GM21526 (cell line): ENCODE measurements at regions not wholly inside any gene's neighbourhood (a gene's known extent, or its start where the extent isn't known, plus 50 kb on each side); places are given as distances from the start of the nearest gene placed in this dataset.

ENCODE experiments used
- ATAC-seq: cut with Tn5 transposase; IDR thresholded peaks from one replicate; pipeline ENCODE4 v1.9.1; 2021; ENCODE audit warnings: moderate library complexity; ENCODE audit not compliant: unreplicated experiment, low FRiP score

- ATAC-seq = no peak
These were observed 145.1 kb upstream of the THRB start for GRCh38 chr3:24639481-24640329.

- ATAC-seq = no peak
These were observed 145.8 kb upstream of the THRB start for GRCh38 chr3:24640330-24640877.

- no peak for ATAC-seq
These were observed 147.0 kb upstream of the THRB start for GRCh38 chr3:24641628-24642027.

GRCh38 chr3:24645047-24645446 lies 150.4 kb upstream of the THRB start:
- ATAC-seq = no peak

- ATAC-seq = no peak
These were observed 152.1 kb upstream of the THRB start for GRCh38 chr3:24646790-24647189.

- ATAC-seq = no peak
These were observed 153.4 kb upstream of the THRB start for GRCh38 chr3:24648063-24648462.

GRCh38 chr3:24650839-24651238 lies 156.2 kb upstream of the THRB start:
- ATAC-seq = no peak

GRCh38 chr3:24657870-24658510 lies 163.3 kb upstream of the THRB start:
- ATAC-seq = no peak

- no peak for ATAC-seq
These were observed 166.5 kb upstream of the THRB start for GRCh38 chr3:24661175-24661584.

GRCh38 chr3:24662449-24663345 lies 168.0 kb upstream of the THRB start:
- ATAC-seq = no peak

- no peak for ATAC-seq
These were observed 168.8 kb upstream of the THRB start for GRCh38 chr3:24663406-24663805.

GRCh38 chr3:24668039-24668438 lies 173.4 kb upstream of the THRB start:
- no peak for ATAC-seq

- ATAC-seq = no peak
These were observed 176.2 kb upstream of the THRB start for GRCh38 chr3:24670871-24671270.

GRCh38 chr3:24673596-24673995 lies 178.9 kb upstream of the THRB start:
- no peak for ATAC-seq

- ATAC-seq = no peak
These were observed 179.6 kb upstream of the THRB start for GRCh38 chr3:24674261-24674660.

GRCh38 chr3:24678021-24678420 lies 183.4 kb upstream of the THRB start:
- ATAC-seq = no peak

GRCh38 chr3:24678421-24678865 lies 183.8 kb upstream of the THRB start:
- ATAC-seq = no peak

- ATAC-seq = no peak
These were observed 184.8 kb upstream of the THRB start for GRCh38 chr3:24679429-24679828.

GRCh38 chr3:24680214-24680967 lies 185.7 kb upstream of the THRB start:
- peak; percentile 92 for ATAC-seq

- no peak for ATAC-seq
These were observed 187.5 kb upstream of the THRB start for GRCh38 chr3:24682141-24682547.
